ENCODE measurements at regions not wholly inside any gene's neighbourhood (a gene's known extent, or its start where the extent isn't known, plus 50 kb on each side); places are given as distances from the start of the nearest gene placed in this dataset.

- no peak overlapping the region for H3K4me3 ChIP-seq (ENCODE audit: insufficient read length, low read depth)
- H3K9me3 ChIP-seq (ENCODE audit: insufficient read depth, low read length) = no peaks in the 10 kb centered on the region
- peaks cover 3% of the 10 kb centered on the region for H3K4me1 ChIP-seq (ENCODE audit: insufficient read depth, insufficient read length)
- TF ChIP-seq YY1 (IDR thresholded peaks at IDR 0.05; ENCODE audit: insufficient read depth, insufficient read length) = no peak
- no peak for TF ChIP-seq ZNF274 (IDR thresholded peaks at IDR 0.05; ENCODE audit: low read depth, low read length)
- no peak for TF ChIP-seq SUZ12 (IDR thresholded peaks at IDR 0.05; ENCODE audit: extremely low read depth, insufficient read depth, insufficient read length)
- no peak for DNase-seq (ENCODE audit: low read depth, low spot score)
- no peaks in the 10 kb centered on the region for H3K36me3 ChIP-seq (ENCODE audit: insufficient read depth, insufficient read length, low read length)
- no peak overlapping the region for H3K9ac ChIP-seq (ENCODE audit: insufficient read length, low read depth)
- no peaks in the 10 kb centered on the region for H3K27me3 ChIP-seq (ENCODE audit: insufficient read depth, insufficient read length)
Measured at GRCh38 chr17:62189377-62189776, 124.3 kb upstream of the MED13 start.

DNA sequence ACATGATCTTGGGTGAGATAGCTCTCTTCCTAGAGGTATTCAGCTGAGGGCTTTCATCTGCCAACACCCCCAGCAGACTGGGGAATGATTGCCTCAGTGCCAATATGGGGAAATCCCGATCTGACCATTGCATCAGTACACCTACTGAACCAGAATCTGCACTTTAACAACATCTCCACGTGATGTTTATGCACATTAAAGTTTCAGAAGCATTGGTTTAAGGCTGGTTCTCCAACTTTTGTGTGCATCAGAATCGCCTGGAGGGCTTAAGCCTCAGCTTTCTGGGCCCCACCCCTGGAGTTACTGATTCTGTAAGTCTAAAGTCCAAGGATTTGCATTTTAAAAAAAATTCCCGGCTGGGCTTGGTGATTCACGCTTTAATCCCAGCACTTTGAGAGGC, 123.6 kb upstream of the MED13 start:
- H3K4me3 ChIP-seq (ENCODE audit: insufficient read length, low read depth) = no peak overlapping the region
- no peaks in the 10 kb centered on the region for H3K27me3 ChIP-seq (ENCODE audit: insufficient read depth, insufficient read length)
- no peak for TF ChIP-seq YY1 (IDR thresholded peaks at IDR 0.05; ENCODE audit: insufficient read depth, insufficient read length)
- TF ChIP-seq SUZ12 (IDR thresholded peaks at IDR 0.05; ENCODE audit: extremely low read depth, insufficient read depth, insufficient read length) = no peak
- no peak for TF ChIP-seq ZNF274 (IDR thresholded peaks at IDR 0.05; ENCODE audit: low read depth, low read length)
- DNase-seq (ENCODE audit: low read depth, low spot score) = peak; percentile 20
- peaks cover 3% of the 10 kb centered on the region for H3K4me1 ChIP-seq (ENCODE audit: insufficient read depth, insufficient read length)
- H3K9ac ChIP-seq (ENCODE audit: insufficient read length, low read depth) = no peak overlapping the region
- H3K36me3 ChIP-seq (ENCODE audit: insufficient read depth, insufficient read length, low read length) = no peaks in the 10 kb centered on the region
- no peaks in the 10 kb centered on the region for H3K9me3 ChIP-seq (ENCODE audit: insufficient read depth, low read length)

GRCh38 chr17:62187681-62188080, 122.6 kb upstream of the MED13 start:
- DNase-seq (ENCODE audit: low read depth, low spot score) = no peak
- H3K36me3 ChIP-seq (ENCODE audit: insufficient read depth, insufficient read length, low read length) = no peaks in the 10 kb centered on the region
- H3K4me1 ChIP-seq (ENCODE audit: insufficient read depth, insufficient read length) = peaks cover 3% of the 10 kb centered on the region
- H3K27me3 ChIP-seq (ENCODE audit: insufficient read depth, insufficient read length) = no peaks in the 10 kb centered on the region
- H3K9ac ChIP-seq (ENCODE audit: insufficient read length, low read depth) = no peak overlapping the region
- no peaks in the 10 kb centered on the region for H3K9me3 ChIP-seq (ENCODE audit: insufficient read depth, low read length)
- no peak overlapping the region for H3K4me3 ChIP-seq (ENCODE audit: insufficient read length, low read depth)
- TF ChIP-seq ZNF274 (IDR thresholded peaks at IDR 0.05; ENCODE audit: low read depth, low read length) (no peak), SUZ12 (IDR thresholded peaks at IDR 0.05; ENCODE audit: extremely low read depth, insufficient read depth, insufficient read length) (no peak), YY1 (IDR thresholded peaks at IDR 0.05; ENCODE audit: insufficient read depth, insufficient read length) (no peak)

GRCh38 chr17:62186841-62187240, 121.8 kb upstream of the MED13 start:
- no peak overlapping the region for H3K4me3 ChIP-seq (ENCODE audit: insufficient read length, low read depth)
- peaks cover 3% of the 10 kb centered on the region for H3K4me1 ChIP-seq (ENCODE audit: insufficient read depth, insufficient read length)
- no peaks in the 10 kb centered on the region for H3K36me3 ChIP-seq (ENCODE audit: insufficient read depth, insufficient read length, low read length)
- H3K9me3 ChIP-seq (ENCODE audit: insufficient read depth, low read length) = no peaks in the 10 kb centered on the region
- no peaks in the 10 kb centered on the region for H3K27me3 ChIP-seq (ENCODE audit: insufficient read depth, insufficient read length)
- TF ChIP-seq SUZ12 (IDR thresholded peaks at IDR 0.05; ENCODE audit: extremely low read depth, insufficient read depth, insufficient read length) (no peak), ZNF274 (IDR thresholded peaks at IDR 0.05; ENCODE audit: low read depth, low read length) (no peak), YY1 (IDR thresholded peaks at IDR 0.05; ENCODE audit: insufficient read depth, insufficient read length) (no peak)
- DNase-seq (ENCODE audit: low read depth, low spot score) = no peak
- H3K9ac ChIP-seq (ENCODE audit: insufficient read length, low read depth) = no peak overlapping the region

- H3K9ac ChIP-seq (ENCODE audit: insufficient read length, low read depth) = no peak overlapping the region
- no peaks in the 10 kb centered on the region for H3K27me3 ChIP-seq (ENCODE audit: insufficient read depth, insufficient read length)
- no peaks in the 10 kb centered on the region for H3K4me1 ChIP-seq (ENCODE audit: insufficient read depth, insufficient read length)
- no peaks in the 10 kb centered on the region for H3K36me3 ChIP-seq (ENCODE audit: insufficient read depth, insufficient read length, low read length)
- DNase-seq (ENCODE audit: low read depth, low spot score) = no peak
- TF ChIP-seq YY1 (IDR thresholded peaks at IDR 0.05; ENCODE audit: insufficient read depth, insufficient read length) = no peak
- TF ChIP-seq ZNF274 (IDR thresholded peaks at IDR 0.05; ENCODE audit: low read depth, low read length) = no peak
- no peak for TF ChIP-seq SUZ12 (IDR thresholded peaks at IDR 0.05; ENCODE audit: extremely low read depth, insufficient read depth, insufficient read length)
- H3K9me3 ChIP-seq (ENCODE audit: insufficient read depth, low read length) = peaks cover 10% of the 10 kb centered on the region; the same call in 1 of the 2 replicates
- no peak overlapping the region for H3K4me3 ChIP-seq (ENCODE audit: insufficient read length, low read depth)
Measured at GRCh38 chr17:62180772-62181171, 115.7 kb upstream of the MED13 start.

DNA sequence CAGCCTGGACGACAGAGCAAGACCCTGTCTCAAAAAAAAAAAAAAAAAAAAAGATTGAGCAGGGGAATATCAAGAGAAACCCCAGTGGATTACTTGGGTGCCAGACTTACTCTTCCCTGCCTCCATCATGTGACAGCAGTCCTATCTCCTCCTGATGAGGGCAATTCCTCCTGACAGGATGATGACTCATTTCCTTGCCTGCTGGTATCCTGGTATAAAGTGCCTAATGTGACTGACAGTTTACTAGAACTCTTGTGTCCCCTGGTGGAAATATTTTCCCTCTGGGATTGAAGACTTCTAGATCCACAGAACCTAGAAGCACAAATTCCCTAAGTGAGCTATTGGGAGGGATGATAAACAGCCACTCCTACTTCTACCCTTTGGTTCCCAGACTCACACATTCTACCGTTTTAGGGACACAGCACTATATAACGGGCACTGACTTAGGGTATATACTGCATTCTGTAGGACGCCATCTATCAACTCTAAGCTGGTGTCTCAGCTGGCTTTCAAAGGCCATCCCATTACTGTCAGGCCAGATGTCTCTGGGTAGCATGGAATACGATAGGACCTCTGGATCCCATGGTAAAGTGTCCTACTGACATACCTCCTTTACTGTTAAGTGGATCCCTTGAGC, 114.6 kb upstream of the MED13 start:
- H3K36me3 ChIP-seq (ENCODE audit: insufficient read depth, insufficient read length, low read length) = no peaks in the 10 kb centered on the region
- H3K9ac ChIP-seq (ENCODE audit: insufficient read length, low read depth) = no peak overlapping the region
- no peak for TF ChIP-seq SUZ12 (IDR thresholded peaks at IDR 0.05; ENCODE audit: extremely low read depth, insufficient read depth, insufficient read length)
- TF ChIP-seq ZNF274 (IDR thresholded peaks at IDR 0.05; ENCODE audit: low read depth, low read length) = no peak
- TF ChIP-seq YY1 (IDR thresholded peaks at IDR 0.05; ENCODE audit: insufficient read depth, insufficient read length) = no peak
- peaks cover 10% of the 10 kb centered on the region; the same call in 1 of the 2 replicates for H3K9me3 ChIP-seq (ENCODE audit: insufficient read depth, low read length)
- no peaks in the 10 kb centered on the region for H3K4me1 ChIP-seq (ENCODE audit: insufficient read depth, insufficient read length)
- no peaks in the 10 kb centered on the region for H3K27me3 ChIP-seq (ENCODE audit: insufficient read depth, insufficient read length)
- DNase-seq (ENCODE audit: low read depth, low spot score) = no peak
- no peak overlapping the region for H3K4me3 ChIP-seq (ENCODE audit: insufficient read length, low read depth)

DNA sequence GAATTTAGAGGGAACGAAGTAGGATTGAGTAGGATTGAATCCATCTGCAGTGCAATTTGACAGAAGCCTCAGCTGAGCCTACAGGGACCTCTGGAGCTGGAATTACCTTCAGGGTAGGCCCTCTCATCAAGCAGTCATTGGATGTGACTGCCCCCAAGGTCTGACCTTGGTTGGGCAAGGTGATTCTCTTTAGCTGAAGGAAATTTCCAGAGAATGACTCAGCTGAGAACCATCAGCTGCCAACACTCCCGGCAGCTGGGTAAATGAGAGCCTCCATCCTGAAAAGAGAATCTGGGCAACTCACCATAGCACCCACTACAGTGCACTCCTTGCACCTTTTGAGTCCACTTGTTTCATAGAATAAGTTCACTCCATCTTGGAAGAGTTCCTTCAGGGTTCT, 113.5 kb upstream of the MED13 start:
- Histone ChIP-seq H3K36me3 (ENCODE audit: insufficient read depth, insufficient read length, low read length) (no peaks in the 10 kb centered on the region), H3K27me3 (ENCODE audit: insufficient read depth, insufficient read length) (no peaks in the 10 kb centered on the region), H3K4me3 (ENCODE audit: insufficient read length, low read depth) (no peak overlapping the region), H3K4me1 (ENCODE audit: insufficient read depth, insufficient read length) (no peaks in the 10 kb centered on the region), H3K9ac (ENCODE audit: insufficient read length, low read depth) (no peak overlapping the region), H3K9me3 (ENCODE audit: insufficient read depth, low read length) (peaks cover 10% of the 10 kb centered on the region; the same call in 1 of the 2 replicates)
- no peak for DNase-seq (ENCODE audit: low read depth, low spot score)
- no peak for TF ChIP-seq ZNF274 (IDR thresholded peaks at IDR 0.05; ENCODE audit: low read depth, low read length)
- no peak for TF ChIP-seq SUZ12 (IDR thresholded peaks at IDR 0.05; ENCODE audit: extremely low read depth, insufficient read depth, insufficient read length)
- no peak for TF ChIP-seq YY1 (IDR thresholded peaks at IDR 0.05; ENCODE audit: insufficient read depth, insufficient read length)
